GM12865 (cell line): ENCODE measurements at regions not wholly inside any gene's neighbourhood (a gene's known extent, or its start where the extent isn't known, plus 50 kb on each side); places are given as distances from the start of the nearest gene placed in this dataset.

ENCODE experiments used
- DNase-seq: peaks from one replicate; pipeline ENCODE4 v3.0.0; 2010; ENCODE audit warnings: low read depth
- H3K4me3 ChIP-seq: 2 replicates; pipeline ENCODE4 v1.5.1; 2011; ENCODE audit warnings: mild to moderate bottlenecking, low read depth, low read length, control low read depth
- TF ChIP-seq, protein P1 (sequence below): IDR thresholded peaks from 2 replicates; pipeline ENCODE4 v1.5.1; 2011; ENCODE audit warnings: low read length, control low read depth, low read depth, inconsistent platforms; ENCODE audit not compliant: insufficient read depth; ENCODE audit errors: missing control alignments

DNA sequence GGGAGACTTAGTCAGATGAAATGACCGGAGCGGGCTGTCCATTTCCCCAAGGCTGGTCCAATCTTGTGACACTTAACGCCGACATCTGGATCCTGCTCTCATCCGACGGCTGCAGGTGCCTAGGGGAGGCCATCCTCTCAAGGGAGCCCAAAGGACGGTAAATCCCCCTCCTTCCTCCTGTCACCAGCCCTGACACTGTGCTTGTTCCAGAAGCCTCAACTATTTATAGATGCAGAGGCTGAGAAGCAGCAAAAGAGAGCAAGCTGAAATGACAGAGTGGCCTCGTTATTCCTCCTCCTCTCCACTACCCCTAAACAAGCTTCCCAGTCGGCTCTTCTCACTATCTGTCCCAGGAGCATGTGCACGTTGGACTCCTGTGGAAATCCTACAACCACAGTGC lies 533.7 kb downstream of the LIG4 start:
- H3K4me3 ChIP-seq = no peak overlapping the region
- TF ChIP-seq, protein P1, sequence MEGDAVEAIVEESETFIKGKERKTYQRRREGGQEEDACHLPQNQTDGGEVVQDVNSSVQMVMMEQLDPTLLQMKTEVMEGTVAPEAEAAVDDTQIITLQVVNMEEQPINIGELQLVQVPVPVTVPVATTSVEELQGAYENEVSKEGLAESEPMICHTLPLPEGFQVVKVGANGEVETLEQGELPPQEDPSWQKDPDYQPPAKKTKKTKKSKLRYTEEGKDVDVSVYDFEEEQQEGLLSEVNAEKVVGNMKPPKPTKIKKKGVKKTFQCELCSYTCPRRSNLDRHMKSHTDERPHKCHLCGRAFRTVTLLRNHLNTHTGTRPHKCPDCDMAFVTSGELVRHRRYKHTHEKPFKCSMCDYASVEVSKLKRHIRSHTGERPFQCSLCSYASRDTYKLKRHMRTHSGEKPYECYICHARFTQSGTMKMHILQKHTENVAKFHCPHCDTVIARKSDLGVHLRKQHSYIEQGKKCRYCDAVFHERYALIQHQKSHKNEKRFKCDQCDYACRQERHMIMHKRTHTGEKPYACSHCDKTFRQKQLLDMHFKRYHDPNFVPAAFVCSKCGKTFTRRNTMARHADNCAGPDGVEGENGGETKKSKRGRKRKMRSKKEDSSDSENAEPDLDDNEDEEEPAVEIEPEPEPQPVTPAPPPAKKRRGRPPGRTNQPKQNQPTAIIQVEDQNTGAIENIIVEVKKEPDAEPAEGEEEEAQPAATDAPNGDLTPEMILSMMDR = no peak
- no peak for DNase-seq

DNA sequence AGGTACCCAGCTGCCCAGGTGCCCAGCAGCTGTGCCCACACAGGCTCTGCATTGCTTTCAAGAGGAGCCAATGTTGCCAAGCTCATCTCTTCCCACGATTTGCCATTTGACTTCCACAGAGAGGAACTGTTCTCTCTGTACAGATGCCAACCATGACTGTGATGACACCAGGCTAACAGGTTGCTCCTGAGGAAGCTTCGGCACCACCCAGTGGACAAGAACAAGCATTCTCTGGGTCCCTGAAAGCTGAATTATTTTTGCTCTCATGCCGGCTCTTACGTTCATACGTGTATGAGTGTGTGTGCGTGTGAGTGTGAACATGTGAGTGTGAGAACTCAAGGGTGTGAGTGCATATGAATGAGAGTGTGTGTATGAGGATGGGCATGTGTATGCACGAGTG lies 535.2 kb downstream of the LIG4 start:
- TF ChIP-seq, protein P1 = no peak
- DNase-seq = no peak
- no peak overlapping the region for H3K4me3 ChIP-seq

DNA sequence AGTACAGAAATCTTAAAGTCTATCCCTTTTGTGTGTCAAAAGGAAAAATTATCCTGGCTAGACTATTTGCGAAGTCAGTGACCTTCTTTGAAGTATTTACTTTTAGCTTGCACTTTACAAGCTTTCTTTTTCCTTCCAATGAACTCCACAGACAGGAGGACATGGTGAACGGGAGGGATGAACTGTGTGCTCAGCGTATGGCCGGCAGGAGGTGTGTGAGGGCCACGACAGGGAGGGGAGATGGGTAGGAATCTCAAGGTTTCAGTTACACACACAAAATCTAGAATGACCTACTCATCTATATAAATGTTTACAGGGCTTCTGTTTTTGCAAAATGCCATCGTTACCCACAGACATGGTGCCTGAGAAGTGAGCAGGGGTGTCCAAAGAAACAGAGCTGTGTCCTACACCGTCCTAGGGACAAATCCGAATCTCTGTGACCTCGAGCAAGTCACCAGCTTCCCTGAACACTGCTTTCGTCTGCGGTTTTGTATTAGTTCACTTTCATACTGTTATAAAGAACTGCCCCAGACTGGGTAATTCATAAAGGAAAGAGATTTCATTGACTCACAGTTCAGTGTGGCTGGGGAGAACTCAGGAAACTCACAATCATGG lies 537.2 kb downstream of the LIG4 start:
- H3K4me3 ChIP-seq = no peak overlapping the region
- TF ChIP-seq, protein P1 = no peak
- DNase-seq = no peak

DNA sequence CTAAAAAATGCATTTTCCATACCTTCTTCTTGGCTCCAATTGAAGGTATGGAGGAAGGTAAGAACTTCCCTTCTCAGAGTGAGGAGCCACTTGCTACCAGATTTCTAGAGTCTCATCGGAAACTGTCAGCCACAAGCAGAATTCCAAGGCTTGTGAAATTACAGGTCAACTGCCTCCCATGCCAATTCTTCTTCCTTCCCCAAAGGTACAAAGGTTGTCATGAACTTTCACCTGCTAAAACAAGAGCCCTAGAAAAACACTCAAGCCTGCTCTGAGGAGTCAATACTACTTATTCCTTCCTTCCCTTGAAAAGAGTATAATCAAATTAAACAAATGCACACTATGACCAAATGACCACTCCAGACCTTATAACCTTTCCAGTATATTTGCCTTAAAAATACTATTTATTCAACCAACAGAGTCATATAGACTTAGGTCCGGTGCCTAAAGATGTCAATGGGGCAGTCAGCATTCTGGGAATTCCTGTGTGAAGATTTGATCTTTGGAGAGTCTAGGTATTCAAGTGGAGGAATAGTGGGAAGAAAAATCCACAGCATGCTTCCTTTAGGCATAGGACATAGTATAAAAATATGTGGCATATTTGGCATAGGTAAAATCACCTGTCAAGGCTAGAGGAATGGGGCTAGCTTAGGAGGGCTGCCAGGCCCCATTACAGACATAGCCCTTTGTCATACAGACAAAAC lies 539.3 kb downstream of the LIG4 start:
- no peak overlapping the region for H3K4me3 ChIP-seq
- DNase-seq = no peak
- TF ChIP-seq, protein P1 = no peak

DNA sequence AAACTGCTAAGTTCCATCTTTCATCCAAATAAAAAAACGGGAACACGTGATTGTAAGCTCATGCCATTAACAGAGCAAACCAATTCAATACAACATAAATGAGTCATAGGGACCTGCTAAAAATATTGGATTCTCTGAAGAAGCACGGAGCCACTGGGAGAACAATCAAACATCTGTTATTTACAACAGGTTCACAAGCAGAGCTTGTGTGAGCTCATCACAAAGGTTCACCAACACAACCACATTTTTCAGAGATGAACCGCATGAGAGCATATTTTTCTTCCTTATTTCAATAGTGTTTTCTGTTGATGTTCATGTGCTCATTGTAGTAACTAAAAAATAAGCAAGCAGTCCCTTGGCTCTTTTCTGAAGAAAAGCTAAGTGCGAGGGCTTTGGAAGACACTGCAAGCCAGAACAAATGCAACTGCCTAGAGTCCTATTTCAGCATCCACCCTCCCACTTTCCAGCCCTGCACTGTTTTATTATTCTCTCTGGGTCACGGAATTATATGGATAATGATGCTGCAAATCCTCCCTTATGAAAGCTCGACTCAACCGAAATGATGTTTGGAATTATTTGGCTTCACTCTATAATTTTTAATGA lies 545.8 kb downstream of the LIG4 start:
- TF ChIP-seq, protein P1 = no peak
- no peak for DNase-seq

DNA sequence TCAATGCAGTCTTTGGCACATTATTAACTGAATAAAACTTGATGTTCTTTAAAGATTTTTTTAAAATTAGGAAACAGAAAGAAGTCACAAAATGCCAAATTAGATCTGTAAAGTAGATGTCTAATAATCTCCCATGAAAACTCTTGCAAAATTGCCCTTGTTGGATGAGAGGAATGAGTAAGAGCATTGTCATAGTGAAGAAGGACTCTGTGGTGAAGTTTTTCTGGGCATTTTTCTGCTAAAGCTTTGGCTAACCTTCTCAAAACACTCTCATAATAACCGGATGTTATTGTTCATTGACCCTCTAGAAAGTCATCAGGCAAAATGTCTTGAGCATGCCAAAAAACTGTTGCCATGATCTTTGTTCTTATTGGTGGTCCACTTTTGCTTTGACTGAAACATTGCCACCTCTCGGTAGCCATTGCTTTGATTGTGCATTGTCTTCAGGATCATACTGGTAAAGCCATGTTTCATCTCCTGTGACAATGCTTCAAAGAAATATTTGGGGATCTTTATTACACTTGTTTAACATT lies 549.3 kb downstream of the LIG4 start:
- no peak for DNase-seq
- TF ChIP-seq, protein P1 = no peak
- H3K4me3 ChIP-seq = no peak overlapping the region

More for the DNA sequence above, 545.8 kb downstream of the LIG4 start:
- H3K4me3 ChIP-seq = no peak overlapping the region
